K562 (cell line): ENCODE measurements at regions not wholly inside any gene's neighbourhood (a gene's known extent, or its start where the extent isn't known, plus 50 kb on each side); places are given as distances from the start of the nearest gene placed in this dataset.

ENCODE experiments used
- ATAC-seq: fragments of 200-7000 bp; cut with Tn5 transposase; 3 replicates; pipeline ENCODE4 v1.9.1; 2020; ENCODE audit warnings: moderate library complexity
- BruUV-seq: library from RNA; stranded (reverse); fragments of 400-500 nt; replicated peaks from 2 replicates; lab custom pipeline; 2021; lab: Mats Ljungman, UMichigan
- CTCF ChIA-PET: fragments of 300-600 bp; formaldehyde crosslinking; extraction: SDS; loops from one replicate; lab custom pipeline; 2021; ENCODE audit warnings: low intra/inter-chr PET ratio; lab: Yijun Ruan, JAX
- POLR2A ChIA-PET: fragments of 300-600, 350-650 bp; sonication (Branson Sonifier 250); formaldehyde crosslinking; extraction: SDS; loops from one replicate; lab custom pipeline; 2021; ENCODE audit warnings: antibody characterized with exemption, inconsistent platforms; lab: Yijun Ruan, JAX
- DNase-seq, 4 experiments: peaks; one replicate each; pipeline versions ENCODE4 v3.0.0 to v3.0.0-alpha.2; 2011 to 2018; ENCODE audit warnings: low spot score in 3 of 4, mixed read lengths in 3 of 4; ENCODE audit errors: extremely low read depth in 1 of 4
- FAIRE-seq: peaks from 2 replicates; lab custom pipeline; 2011; peaks lifted over from hg19 to GRCh38; lab: Jason Lieb, UNC
- H2AFZ ChIP-seq: 2 replicates; pipeline ENCODE4 v1.6.0; 2011; ENCODE audit warnings: low read depth, low read length, control low read depth, inconsistent platforms
- H3K27ac ChIP-seq: fragments of 200-600 bp; 3 replicates; pipeline ENCODE4 v1.8.0; 2011; ENCODE audit warnings: low read depth, mild to moderate bottlenecking, control low read depth, inconsistent platforms, low read length, moderate library complexity, mixed read lengths; ENCODE audit errors: extremely low read depth
- H3K27me3 ChIP-seq, 2 experiments: fragments of 300-600 bp in 1 of 2; 2 replicates in 1 of 2; 3 replicates in 1 of 2; pipeline versions ENCODE4 v1.6.0 to v1.8.0; 2011; ENCODE audit warnings: inconsistent platforms in 2 of 2, low read length in 2 of 2, mild to moderate bottlenecking in 1 of 2, mixed read lengths in 1 of 2, moderate library complexity in 1 of 2; ENCODE audit not compliant: control insufficient read depth in 2 of 2, insufficient read depth in 2 of 2
- H3K36me3 ChIP-seq: fragments of 300-600 bp; 3 replicates; pipeline ENCODE4 v1.8.0; 2011; ENCODE audit warnings: mild to moderate bottlenecking, low read length, inconsistent platforms; ENCODE audit not compliant: control insufficient read depth, insufficient read depth
- H3K4me1 ChIP-seq, 2 experiments: fragments of 200-600 bp in 1 of 2; replicated peaks in 1 of 2; 2 replicates in 1 of 2; 3 replicates in 1 of 2; pipeline versions ENCODE4 v1.5.1 to v1.8.0; 2011; ENCODE audit warnings: inconsistent platforms in 2 of 2, low read length in 2 of 2, mild to moderate bottlenecking in 1 of 2, mixed read lengths in 1 of 2, moderate library complexity in 1 of 2; ENCODE audit not compliant: control insufficient read depth in 2 of 2, insufficient read depth in 2 of 2
- H3K4me2 ChIP-seq: 2 replicates; pipeline ENCODE4 v1.6.1; 2011; ENCODE audit warnings: low read length, control low read depth, inconsistent platforms, mixed read lengths; ENCODE audit not compliant: insufficient read depth
- H3K4me3 ChIP-seq: fragments of 200-600 bp; sonication (generic), shearing (Covaris generic); 2 replicates; pipeline ENCODE4 v1.5.1; 2016; ENCODE audit warnings: control low read depth, inconsistent platforms
- H3K79me2 ChIP-seq: fragments of 200-600 bp; 3 replicates; pipeline ENCODE4 v1.8.0; 2011; ENCODE audit warnings: low read length, inconsistent platforms; ENCODE audit not compliant: control insufficient read depth, insufficient read depth
- H3K9ac ChIP-seq, 2 experiments: 2 replicates each; pipeline versions ENCODE4 v1.6.0 to v1.6.1; 2011; ENCODE audit warnings: low read depth in 2 of 2, low read length in 2 of 2, control low read depth in 1 of 2, inconsistent platforms in 1 of 2, mild to moderate bottlenecking in 1 of 2, mixed read lengths in 1 of 2; ENCODE audit not compliant: insufficient read depth in 1 of 2
- H3K9me1 ChIP-seq: one replicate; pipeline ENCODE4 v1.6.0; 2011; ENCODE audit warnings: inconsistent platforms, mild to moderate bottlenecking, low read length, moderate library complexity; ENCODE audit not compliant: control insufficient read depth, insufficient read depth
- H3K9me3 ChIP-seq: replicated peaks from 2 replicates; pipeline ENCODE4 v1.5.1; 2011; ENCODE audit warnings: low read depth, low read length, inconsistent platforms; ENCODE audit not compliant: control insufficient read depth, insufficient read depth
- H4K20me1 ChIP-seq: replicated peaks from 2 replicates; pipeline ENCODE4 v1.6.1; 2011; ENCODE audit warnings: low read length, inconsistent platforms, mixed read lengths; ENCODE audit not compliant: control insufficient read depth, insufficient read depth
- AFF1 ChIP-seq, 2 experiments: fragments of 450-650 bp; IDR thresholded peaks; 2 replicates each; pipeline ENCODE4 v1.6.1; 2018; ENCODE audit warnings: mild to moderate bottlenecking in 2 of 2, low read depth in 1 of 2; ENCODE audit not compliant: partially characterized antibody in 2 of 2
- BACH1 ChIP-seq: fragments of 200-800 bp; sonication (Bioruptor generic); IDR thresholded peaks from 2 replicates; pipeline ENCODE4 v1.6.1; 2016; ENCODE audit warnings: missing genetic modification characterization, missing compliant biosample characterization
- CBX2 ChIP-seq: fragments of 200-600 bp; sonication (generic); IDR thresholded peaks from one replicate; pipeline ENCODE4 v1.6.1; 2012; ENCODE audit warnings: mild to moderate bottlenecking, low read length, inconsistent platforms; ENCODE audit not compliant: insufficient read depth, poor library complexity, severe bottlenecking
- ELK3 ChIP-seq: fragments of 450-650 bp; formaldehyde crosslinking; IDR thresholded peaks from 2 replicates; pipeline ENCODE4 v1.4.0; 2020; ENCODE audit warnings: mild to moderate bottlenecking
- GTF2F1 ChIP-seq: IDR thresholded peaks from 2 replicates; pipeline ENCODE4 v1.6.1; 2011; ENCODE audit warnings: low read depth, low read length, improper control_type of control experiment
- KDM1A ChIP-seq, 2 experiments: fragments of 450-650 bp; IDR thresholded peaks; 2 replicates each; pipeline ENCODE4 v1.6.1; 2016; ENCODE audit warnings: mild to moderate bottlenecking in 2 of 2
- KLF1 ChIP-seq: fragments of 450-650 bp; IDR thresholded peaks from 2 replicates; pipeline ENCODE4 v1.6.1; 2016; ENCODE audit warnings: missing genetic modification characterization, missing compliant biosample characterization
- PCBP1 ChIP-seq: fragments of 200-400 bp; formaldehyde crosslinking; IDR thresholded peaks from 2 replicates; pipeline ENCODE4 v1.6.1; 2018; ENCODE audit warnings: mild to moderate bottlenecking, low read depth, low read length; ENCODE audit not compliant: poor library complexity, severe bottlenecking
- PTRF ChIP-seq: fragments of 450-650 bp; IDR thresholded peaks from 2 replicates; pipeline ENCODE4 v1.6.1; 2016; ENCODE audit warnings: mild to moderate bottlenecking, missing genetic modification characterization, missing compliant biosample characterization
- RUNX1 ChIP-seq: sonication (generic); IDR thresholded peaks from 2 replicates; pipeline ENCODE4 v1.6.1; 2016; ENCODE audit warnings: antibody characterized with exemption, low read depth
- SNAPC5 ChIP-seq: fragments of 250-450 bp; sonication (Bioruptor Pico); IDR thresholded peaks from 2 replicates; pipeline ENCODE4 v1.8.0; 2021; ENCODE audit warnings: moderate library complexity, mild to moderate bottlenecking, inconsistent platforms
- ZNF354B ChIP-seq: fragments of 250-450 bp; sonication (Bioruptor Pico); IDR thresholded peaks from 2 replicates; pipeline ENCODE4 v1.4.0; 2020
- WGBS: fragments of 100-300 bp; shearing (Covaris generic); methylation state at CpG from one replicate; pipeline ENCODE4 v1.1.6; 2016; ENCODE audit warnings: low coverage, mixed read lengths; ENCODE audit not compliant: insufficient coverage; ENCODE audit errors: missing lambda C conversion rate; 5-methylcytosine and 5-hydroxymethylcytosine counted together
- in situ Hi-C: fragments of 300-500 bp; cut with MboI; formaldehyde crosslinking; loops from 4 replicates; pipeline ENCODE4 v1.15.0; 2018; ENCODE audit warnings: inconsistent platforms, mixed read lengths
- intact Hi-C: fragments of 100-400 bp; cut with micrococcal nuclease; formaldehyde crosslinking; loops from 2 replicates; pipeline ENCODE4 v1.14.2; 2022

GRCh38 chrX:116267511-116268040, 97.0 kb downstream of the AGTR2 start:
- H3K9me3 ChIP-seq: no peaks in the 10 kb centered on the region; the same call in 1 of the 2 replicates
- H2AFZ ChIP-seq: no peak overlapping the region
- no peak overlapping the region for H3K4me2 ChIP-seq
- H3K4me1 ChIP-seq: no peaks in the 10 kb centered on the region
- POLR2A ChIA-PET: no interaction called here
- CTCF ChIA-PET: no interaction called here
- intact Hi-C loops (no loop called here), in situ Hi-C loops (no loop called here)
- H3K9ac ChIP-seq: no peak overlapping the region
- no peaks in the 10 kb centered on the region for H4K20me1 ChIP-seq
- 0% methylated on average over 1 of the region's 3 CpGs for WGBS
- no peak for TF ChIP-seq KDM1A (IDR thresholded peaks at IDR 0.05)
- no peak for TF ChIP-seq KLF1 (tag)
- TF ChIP-seq ELK3 (CRISPR knock-in tag): no peak
- no peak for TF ChIP-seq RUNX1
- TF ChIP-seq PCBP1: no peak
- H3K27me3 ChIP-seq: no peaks in the 10 kb centered on the region
- FAIRE-seq: no peak
- no peak overlapping the region for H3K27ac ChIP-seq
- DNase-seq: no peak
- no peaks in the 10 kb centered on the region for H3K79me2 ChIP-seq
- ATAC-seq: no peak
- H3K4me3 ChIP-seq: no peak overlapping the region
- H3K36me3 ChIP-seq: no peaks in the 10 kb centered on the region
- no peaks in the 10 kb centered on the region for H3K9me1 ChIP-seq
- BruUV-seq: no TSS peak

GRCh38 chrX:116272322-116272721, 101.8 kb downstream of the AGTR2 start:
- H3K4me1 ChIP-seq: no peaks in the 10 kb centered on the region
- H3K27me3 ChIP-seq: no peaks in the 10 kb centered on the region
- no peak overlapping the region for H3K9ac ChIP-seq
- ChIA-PET CTCF (no interaction called here), POLR2A (no interaction called here)
- in situ Hi-C loops (no loop called here), intact Hi-C loops (no loop called here)
- no peak for DNase-seq
- H3K36me3 ChIP-seq: no peaks in the 10 kb centered on the region
- no peaks in the 10 kb centered on the region; the same call in 1 of the 2 replicates for H3K9me3 ChIP-seq
- H3K79me2 ChIP-seq: no peaks in the 10 kb centered on the region
- H2AFZ ChIP-seq: no peak overlapping the region
- H3K27ac ChIP-seq: no peak overlapping the region
- no TSS peak for BruUV-seq
- H4K20me1 ChIP-seq: no peaks in the 10 kb centered on the region
- WGBS: 0% methylated on average over 1 of the region's 3 CpGs
- no peak for FAIRE-seq
- ATAC-seq: no peak
- no peak overlapping the region for H3K4me2 ChIP-seq
- no peak overlapping the region for H3K4me3 ChIP-seq
- no peaks in the 10 kb centered on the region for H3K9me1 ChIP-seq
- TF ChIP-seq PTRF (tag) (no peak), ZNF354B (no peak), SNAPC5 (CRISPR knock-in tag) (no peak), CBX2 (no peak), AFF1 (IDR thresholded peaks at IDR 0.05; ENCODE audit: low read depth in 1 of 2, partially characterized antibody in 2 of 2) (no peak), GTF2F1 (no peak), BACH1 (tag) (no peak)
